ENCODE measurements at regions not wholly inside any gene's neighbourhood (a gene's known extent, or its start where the extent isn't known, plus 50 kb on each side); places are given as distances from the start of the nearest gene placed in this dataset.

GRCh38 chr10:84798312-84798711, 469.9 kb downstream of the CCSER2 start:
- no peaks in the 10 kb centered on the region for H3K79me2 ChIP-seq (ENCODE audit: insufficient read depth, low read length)
- no peak for TF ChIP-seq CTCF (conservative IDR thresholded peaks at IDR 0.05)
- H3K27me3 ChIP-seq (ENCODE audit: insufficient read depth, low read length) = no peaks in the 10 kb centered on the region
- H3K36me3 Mint-ChIP-seq (ENCODE audit: insufficient read depth in 1 of 3, low read depth in 3 of 3) = no peaks in the 10 kb centered on the region; a peak in 1 of 7 replicates
- H3K79me1 ChIP-seq (ENCODE audit: insufficient read depth, low read depth, low read length, poor library complexity, severe bottlenecking) = no peaks in the 10 kb centered on the region
- H3K4me1 Mint-ChIP-seq = no peaks in the 10 kb centered on the region
- H2BK20ac ChIP-seq (ENCODE audit: low read depth, low read length, poor library complexity, severe bottlenecking) = no peak overlapping the region
- no peak overlapping the region for H3K9ac ChIP-seq (ENCODE audit: extremely low read depth, insufficient read length, low read length)
- H4K20me1 ChIP-seq (ENCODE audit: control insufficient read depth, insufficient read depth, insufficient read length) = no peaks in the 10 kb centered on the region
- H3K27me3 Mint-ChIP-seq (ENCODE audit: low read depth) = peaks cover 6% of the 10 kb centered on the region
- no peak overlapping the region for H4K8ac ChIP-seq (replicated peaks; ENCODE audit: insufficient read length, low read depth, low read length)
- no peak overlapping the region for H2BK5ac ChIP-seq (ENCODE audit: insufficient read length, low read length)
- no peaks in the 10 kb centered on the region for H3K9me3 Mint-ChIP-seq
- no peak for DNase-seq
- no peak overlapping the region for H3K27ac ChIP-seq (ENCODE audit: insufficient read length, low read depth, low read length)
- H2BK15ac ChIP-seq (ENCODE audit: low read depth, low read length) = no peak overlapping the region
- no peak overlapping the region for H3K56ac ChIP-seq (ENCODE audit: insufficient read length, low read depth, low read length)
- no peak overlapping the region for H3K4ac ChIP-seq (ENCODE audit: low read depth, low read length)
- no peak overlapping the region for H2BK12ac ChIP-seq (ENCODE audit: insufficient read length, low read depth, low read length)
- H3K18ac ChIP-seq (ENCODE audit: insufficient read length, low read depth, low read length) = no peak overlapping the region
- H3K27ac Mint-ChIP-seq = no peak overlapping the region
- H2AFZ ChIP-seq (ENCODE audit: low read length) = no peak overlapping the region
- H2AK5ac ChIP-seq (ENCODE audit: insufficient read length, low read length) = no peak overlapping the region
- H3K4me2 ChIP-seq (ENCODE audit: insufficient read depth, insufficient read length, low read length) = no peak overlapping the region
- no peaks in the 10 kb centered on the region for H3K9me3 ChIP-seq (ENCODE audit: control insufficient read depth, low read depth, low read length)
- no peak overlapping the region for H3K23ac ChIP-seq (ENCODE audit: insufficient read length, low read depth, low read length)
- no peak overlapping the region for H3K14ac ChIP-seq (ENCODE audit: insufficient read depth, low read length)
- WGBS (ENCODE audit: extremely low coverage, insufficient read length, low lambda C conversion rate) = no CpG with 5 or more reads among the region's 5 CpGs
- H3K23me2 ChIP-seq (ENCODE audit: insufficient read length, low read depth, low read length, poor library complexity, severe bottlenecking) = no peaks in the 10 kb centered on the region
- no peak overlapping the region for H4K91ac ChIP-seq (ENCODE audit: insufficient read length, low read depth, low read length)
- H3K4me1 ChIP-seq (ENCODE audit: insufficient read depth, low read length) = no peaks in the 10 kb centered on the region
- H4K5ac ChIP-seq (ENCODE audit: insufficient read length, low read depth, low read length) = no peak overlapping the region
- no peak overlapping the region for H2BK120ac ChIP-seq (ENCODE audit: low read depth, low read length, poor library complexity, severe bottlenecking)
- H3K4me3 Mint-ChIP-seq = no peak overlapping the region
- no peak overlapping the region for H3T11ph ChIP-seq (ENCODE audit: low read length)

Data from H9 (cell line).